HG03457 (cell line): ENCODE measurements at regions not wholly inside any gene's neighbourhood (a gene's known extent, or its start where the extent isn't known, plus 50 kb on each side); places are given as distances from the start of the nearest gene placed in this dataset.

Source experiments
- ATAC-seq: cut with Tn5 transposase; IDR thresholded peaks from one replicate; pipeline ENCODE4 v1.9.1; 2021; ENCODE audit warnings: moderate number of reproducible peaks; ENCODE audit not compliant: unreplicated experiment

GRCh38 chr13:68369739-68370138, 1139.6 kb upstream of the PCDH9 start:
- no peak for ATAC-seq

DNA sequence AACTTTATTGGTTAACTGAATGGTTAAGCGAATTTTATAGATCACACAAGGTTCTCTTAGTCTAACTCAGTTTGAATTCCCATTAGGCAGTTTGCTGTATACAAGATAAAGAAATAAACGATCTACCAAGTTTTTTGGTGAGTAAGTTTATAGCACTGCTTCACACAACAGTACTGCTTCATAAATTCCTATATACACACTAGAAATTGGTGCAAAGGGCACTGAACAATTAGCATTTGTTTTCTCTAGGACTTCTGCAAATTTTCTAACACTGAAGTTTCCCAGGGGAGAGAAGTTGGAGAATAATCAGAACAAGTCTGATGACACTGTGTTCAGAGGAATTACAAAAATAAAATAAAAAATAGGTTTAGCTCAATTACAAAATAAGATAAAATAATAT, 1138.8 kb upstream of the PCDH9 start:
- no peak for ATAC-seq

GRCh38 chr13:68359105-68359504, 1129.0 kb upstream of the PCDH9 start:
- ATAC-seq: no peak

- no peak for ATAC-seq
These were observed 1128.2 kb upstream of the PCDH9 start for GRCh38 chr13:68358294-68358705.

DNA sequence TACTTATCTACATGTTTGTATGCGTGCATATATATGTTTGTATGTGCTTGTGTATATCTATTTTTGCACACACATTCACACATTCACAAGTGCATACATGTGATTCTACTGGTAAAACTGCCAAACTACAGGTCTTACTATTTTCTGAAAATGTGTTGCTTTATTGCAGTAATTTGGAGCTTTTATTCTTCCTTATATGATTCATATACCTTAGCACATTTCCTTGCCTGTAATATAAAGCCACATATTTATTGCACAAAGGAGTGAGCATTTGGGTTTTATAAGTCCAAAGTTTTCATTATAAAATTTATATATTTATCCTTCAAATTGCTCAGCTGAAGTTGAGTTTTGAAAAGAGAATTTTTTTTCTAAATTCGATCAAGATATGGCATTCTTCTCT, 1120.4 kb upstream of the PCDH9 start:
- ATAC-seq: no peak

DNA sequence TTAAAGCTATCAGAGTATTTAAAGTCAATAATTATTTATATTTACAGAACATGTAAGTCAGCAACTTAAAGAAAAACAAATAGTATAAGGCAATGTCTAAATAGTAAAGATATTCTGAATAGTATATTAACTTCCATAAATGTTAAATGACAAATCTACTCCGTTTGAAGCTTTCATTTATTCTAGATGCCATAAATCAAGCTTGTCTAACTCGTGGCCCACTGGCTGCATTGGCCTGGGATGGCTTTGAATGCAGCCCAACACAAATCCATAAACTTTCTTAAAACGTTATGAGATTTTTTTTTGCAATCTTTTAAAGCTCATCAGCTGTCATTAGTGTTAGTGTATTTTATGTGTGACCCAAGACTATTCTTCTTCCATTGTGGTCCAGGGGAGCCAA, 1117.1 kb upstream of the PCDH9 start:
- ATAC-seq: no peak

DNA sequence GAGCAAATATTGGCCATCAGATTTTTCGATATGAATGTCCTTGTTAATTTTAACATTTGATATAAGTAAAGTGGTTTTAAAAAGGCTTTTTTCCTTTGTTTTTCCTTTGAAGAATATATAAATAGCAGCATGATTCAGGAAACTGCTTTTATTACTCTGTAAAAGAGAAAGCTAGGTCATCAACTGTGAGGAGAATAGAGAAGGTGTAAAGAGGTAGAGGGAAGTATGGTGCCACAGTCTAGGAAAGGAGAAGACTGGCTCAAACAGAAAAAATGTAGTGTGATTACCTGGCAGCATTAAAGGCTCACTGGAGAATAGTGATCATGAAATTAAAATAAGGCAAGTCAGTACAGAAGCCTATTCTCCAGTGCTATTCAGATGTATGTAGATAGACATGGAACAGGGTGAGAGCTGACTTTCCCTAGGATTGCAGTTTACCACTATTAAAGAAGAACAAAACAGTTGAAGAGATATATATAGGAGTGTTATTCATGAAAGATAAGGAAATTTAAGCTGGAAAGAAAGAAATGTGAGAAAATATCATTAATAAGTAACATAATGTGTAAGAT, 1115.9 kb upstream of the PCDH9 start:
- ATAC-seq: no peak

GRCh38 chr13:68323124-68323523, 1093.0 kb upstream of the PCDH9 start:
- ATAC-seq: no peak

DNA sequence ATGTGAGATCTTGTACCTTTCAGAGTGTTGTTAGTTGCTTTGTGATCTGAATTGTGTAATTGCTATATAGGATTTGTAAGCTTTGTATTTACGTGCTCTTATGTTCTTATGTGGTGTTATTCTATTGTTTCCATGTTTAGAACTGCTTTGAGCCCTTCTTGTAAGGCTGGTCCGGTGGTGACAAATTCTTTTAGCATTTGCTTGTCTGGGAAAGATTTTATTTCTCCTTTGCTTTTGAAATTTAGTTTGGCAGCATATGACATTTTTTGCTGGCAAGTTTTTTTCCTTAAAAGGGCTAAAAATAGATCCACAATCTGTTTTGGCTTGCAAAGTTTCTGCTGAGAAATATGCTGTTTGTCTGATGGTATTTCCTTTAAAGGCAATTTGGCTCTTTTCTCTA, 1089.2 kb upstream of the PCDH9 start:
- ATAC-seq: no peak

DNA sequence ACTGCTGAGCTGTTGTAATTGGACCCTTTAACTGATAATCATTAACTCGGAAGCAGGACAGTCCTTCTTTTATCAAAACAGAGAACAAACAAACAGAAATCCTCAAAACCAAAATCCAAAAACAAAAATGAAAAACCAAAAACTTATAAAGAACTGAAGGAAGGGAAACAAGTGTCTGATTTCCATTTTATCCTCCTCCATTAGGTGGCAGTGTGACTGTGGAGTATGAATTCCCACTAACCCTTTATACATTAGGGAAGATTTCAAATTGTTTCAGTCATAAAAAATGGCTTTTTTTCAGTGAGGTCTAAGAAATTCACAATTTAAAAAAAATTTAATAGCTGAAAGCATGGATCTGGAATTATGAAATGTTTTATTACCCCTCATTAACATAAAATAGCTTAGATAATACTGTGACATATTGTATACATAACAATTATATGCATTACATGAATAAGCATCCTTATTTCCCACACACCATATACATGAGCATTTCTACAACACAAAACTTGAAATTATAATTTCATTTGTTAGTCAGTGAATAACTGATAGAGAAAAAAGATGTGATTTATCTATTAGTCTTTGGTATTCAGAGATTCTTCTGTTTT, 1074.3 kb upstream of the PCDH9 start:
- no peak for ATAC-seq

GRCh38 chr13:68293631-68294030, 1063.5 kb upstream of the PCDH9 start:
- ATAC-seq: no peak

DNA sequence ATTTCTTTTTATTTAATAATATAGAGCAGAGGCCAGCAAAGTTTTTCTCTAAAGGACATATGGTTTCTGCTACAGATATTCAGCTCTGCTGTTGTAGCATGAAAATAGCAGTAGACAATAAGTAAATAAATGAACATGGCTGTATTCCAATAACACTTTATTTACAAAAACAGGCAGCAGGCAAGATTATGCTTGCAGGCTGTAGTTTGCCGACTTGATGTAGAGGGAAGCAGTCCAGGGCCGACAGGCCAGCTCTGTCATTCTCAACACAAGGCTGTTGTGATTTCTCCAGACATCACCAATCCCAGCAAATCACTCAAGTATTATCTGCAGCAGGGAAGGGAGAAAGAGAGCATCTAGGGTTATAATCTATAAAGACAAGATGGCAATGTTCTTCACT, 1062.5 kb upstream of the PCDH9 start:
- ATAC-seq: no peak

DNA sequence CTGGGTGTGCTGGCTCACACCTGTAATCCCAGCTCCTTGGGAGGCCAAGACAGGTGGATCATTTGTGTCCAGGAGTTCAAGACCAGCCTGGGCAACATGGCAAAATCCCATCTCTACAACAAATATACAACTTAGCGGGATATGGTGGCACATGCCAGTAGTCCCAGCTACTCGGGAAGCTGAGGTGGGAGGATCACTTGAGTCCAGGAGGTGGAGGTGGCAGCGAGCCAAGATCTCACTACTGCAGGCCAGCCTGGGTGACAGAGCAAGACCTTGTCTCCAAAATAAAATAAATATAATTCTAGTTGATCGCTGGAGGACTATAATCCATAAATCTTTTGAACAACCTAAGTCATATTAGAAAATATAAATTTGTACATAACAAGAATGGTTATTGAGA, 1061.5 kb upstream of the PCDH9 start:
- no peak for ATAC-seq

DNA sequence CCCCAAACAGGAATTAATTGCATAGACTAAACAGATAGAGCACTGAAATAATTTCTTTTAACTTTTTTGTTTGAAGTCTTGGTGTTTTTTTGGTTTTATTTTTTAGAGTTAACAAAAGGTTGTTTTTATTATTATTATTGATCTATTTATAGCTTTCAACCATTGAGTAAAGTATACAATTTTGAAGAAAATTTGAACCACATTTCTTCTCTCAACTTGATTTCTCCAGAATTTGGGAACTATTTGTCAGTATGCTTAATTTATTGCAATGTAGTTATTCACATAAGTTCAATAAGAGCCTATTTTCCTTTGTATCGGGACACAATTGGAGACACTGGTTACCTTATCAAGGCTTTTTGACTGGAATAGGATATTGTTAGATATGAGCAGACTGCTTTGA, 1045.6 kb upstream of the PCDH9 start:
- ATAC-seq: no peak

DNA sequence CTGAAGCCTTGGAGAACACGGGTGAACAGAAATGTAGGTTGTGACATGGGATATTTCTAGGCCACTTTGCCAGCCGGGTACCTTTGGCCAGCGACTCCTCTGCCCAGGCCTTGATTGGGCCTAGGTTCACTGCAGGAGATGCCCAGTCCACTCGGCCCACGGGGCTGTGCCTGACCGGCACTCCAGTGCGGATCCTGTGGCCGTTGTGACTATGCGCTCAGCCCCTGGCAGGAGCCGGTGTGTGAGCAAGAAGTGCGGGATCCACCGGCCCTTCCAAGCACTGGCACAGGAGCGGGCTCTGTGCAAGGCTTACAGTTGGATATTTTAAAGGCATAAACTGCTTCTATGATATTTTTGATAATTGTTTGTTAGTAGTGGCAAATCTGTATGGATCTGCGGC, 1042.5 kb upstream of the PCDH9 start:
- no peak for ATAC-seq

- no peak for ATAC-seq
These were observed 1034.6 kb upstream of the PCDH9 start for GRCh38 chr13:68264692-68265091.

DNA sequence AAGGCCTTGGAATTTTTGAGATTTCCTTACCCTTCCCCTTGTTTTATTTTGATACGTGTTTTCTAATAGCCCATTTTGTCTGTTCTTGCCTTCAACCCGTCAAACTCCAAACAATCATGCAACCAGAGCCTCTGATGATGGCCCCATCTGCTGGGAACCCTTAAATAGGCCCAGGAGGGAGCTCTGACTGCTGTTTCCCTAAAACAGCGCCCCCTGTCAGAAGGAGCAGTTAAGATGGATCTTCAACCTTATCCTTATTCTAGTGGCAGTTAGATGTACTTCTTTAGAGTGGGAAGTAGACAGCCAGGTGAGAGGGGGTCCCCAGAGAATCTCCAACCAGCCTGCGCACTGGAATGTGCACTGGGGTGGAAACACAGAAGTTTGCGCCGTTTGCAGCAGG, 1031.0 kb upstream of the PCDH9 start:
- ATAC-seq: no peak

- ATAC-seq: no peak
These were observed 1027.1 kb upstream of the PCDH9 start for GRCh38 chr13:68257111-68257842.

DNA sequence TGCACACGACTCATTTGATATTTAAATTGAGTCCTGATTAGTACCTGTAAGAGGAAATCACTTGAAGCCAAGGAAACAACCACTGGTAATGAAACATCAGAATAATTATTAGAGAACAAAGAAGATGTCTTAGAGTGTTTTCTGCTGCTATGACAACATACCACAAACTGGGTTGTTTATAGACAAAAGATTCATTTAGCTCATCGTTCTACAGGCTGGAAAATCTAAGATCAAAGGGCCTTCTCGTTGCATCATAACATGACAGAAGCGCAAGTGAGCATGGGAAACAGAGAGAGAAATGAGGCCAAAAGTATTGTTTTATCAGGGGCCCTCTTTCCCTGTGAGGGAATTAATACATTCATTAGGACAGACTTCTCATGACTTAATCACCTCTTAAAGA, 1024.0 kb upstream of the PCDH9 start:
- ATAC-seq: no peak

DNA sequence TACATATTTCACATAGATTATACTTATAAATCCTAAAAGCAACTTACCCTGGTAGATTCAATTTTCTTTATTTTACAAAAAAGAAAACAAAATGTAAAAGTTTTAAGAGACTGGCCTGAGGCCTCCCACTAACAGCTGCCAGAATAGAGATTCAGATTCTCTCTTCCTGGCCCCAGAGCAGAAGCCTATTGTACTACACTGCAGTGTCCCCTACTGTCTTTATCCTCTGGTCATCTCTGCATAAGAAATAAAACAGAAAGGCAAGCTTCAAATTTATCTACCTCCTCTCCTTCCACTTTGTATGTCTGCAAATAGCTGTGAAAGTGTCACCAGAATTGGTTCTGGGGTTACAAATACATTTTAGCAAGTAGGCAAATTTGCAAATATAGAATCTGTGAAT, 1004.1 kb upstream of the PCDH9 start:
- no peak for ATAC-seq

DNA sequence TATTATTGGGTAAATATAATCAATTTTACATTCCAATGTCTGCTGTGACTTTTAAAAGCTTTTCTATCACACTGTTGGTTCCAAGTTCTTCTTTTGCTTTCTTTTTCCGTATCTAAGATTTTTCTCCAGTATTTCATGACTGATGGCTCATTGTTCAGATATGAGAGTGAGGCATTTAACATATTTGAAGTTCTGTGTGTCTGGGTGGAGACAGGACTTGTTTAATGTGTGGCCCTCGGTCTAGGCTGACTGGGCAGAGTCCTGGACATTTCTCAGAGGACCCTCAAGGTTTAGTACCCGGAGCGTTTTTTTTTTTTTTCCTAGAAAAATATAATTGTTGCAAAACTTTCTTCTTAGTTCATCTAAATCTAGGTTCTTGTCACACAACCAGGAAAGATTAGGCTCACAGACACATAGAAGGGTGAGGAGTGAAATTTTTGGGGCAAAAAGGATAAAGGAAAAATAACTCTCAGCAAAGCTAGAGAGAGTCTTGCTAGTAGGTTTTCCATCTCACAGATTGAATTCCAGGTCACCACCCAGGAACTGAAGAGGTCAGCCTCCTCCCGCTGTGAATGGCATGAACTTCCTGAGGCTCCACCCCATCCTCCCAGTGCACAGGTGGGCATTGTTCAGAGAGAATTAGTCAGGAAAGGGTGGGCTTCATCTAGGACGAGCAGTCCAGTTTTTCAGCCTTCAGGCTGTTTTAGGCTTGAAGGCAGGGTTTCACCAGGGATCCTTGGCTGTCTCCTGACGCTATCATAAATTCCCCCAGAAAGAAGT, 1002.4 kb upstream of the PCDH9 start:
- ATAC-seq: no peak
